ENCODE measurements at regions not wholly inside any gene's neighbourhood (a gene's known extent, or its start where the extent isn't known, plus 50 kb on each side); places are given as distances from the start of the nearest gene placed in this dataset.
A peak's percentile ranks its signal among the peaks of the same experiment; 100 is the strongest.

DNA sequence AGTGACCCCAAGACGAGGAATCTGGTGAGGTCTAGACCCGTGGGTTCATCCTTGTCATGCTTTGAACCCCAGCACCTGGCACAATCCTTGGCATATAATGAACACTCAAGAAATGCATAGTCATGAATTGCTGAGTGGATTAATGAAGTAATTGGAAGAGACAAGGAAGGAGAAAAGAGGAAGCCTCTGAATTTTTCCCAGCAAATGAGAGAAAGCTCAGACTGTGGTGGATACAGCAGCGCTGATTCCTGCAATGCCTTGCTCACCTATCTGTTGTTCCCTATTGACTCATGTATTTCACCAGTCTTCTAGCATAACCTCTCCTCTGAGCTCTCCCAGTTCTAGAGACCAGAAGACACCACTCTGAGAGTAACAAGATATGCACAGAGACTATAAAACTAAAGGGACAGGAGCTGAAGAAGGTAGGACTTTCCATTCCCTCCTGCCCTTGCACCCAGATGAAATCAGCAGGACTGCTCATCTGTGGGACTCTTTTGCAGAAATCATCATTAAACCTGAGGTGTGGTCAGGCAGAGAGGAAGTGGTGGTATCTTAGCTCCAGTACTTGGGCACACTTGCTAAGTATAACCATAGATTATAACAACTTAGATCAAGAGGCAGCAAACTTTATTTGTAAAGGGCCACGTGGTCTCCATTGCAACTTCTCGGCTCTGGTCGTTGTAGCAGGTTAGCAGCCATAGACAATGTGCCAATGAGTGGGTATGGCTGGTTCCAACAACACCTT, 102.8 kb downstream of the MAF start:
- no peak for DNase-seq (ENCODE audit: low spot score)

DNA sequence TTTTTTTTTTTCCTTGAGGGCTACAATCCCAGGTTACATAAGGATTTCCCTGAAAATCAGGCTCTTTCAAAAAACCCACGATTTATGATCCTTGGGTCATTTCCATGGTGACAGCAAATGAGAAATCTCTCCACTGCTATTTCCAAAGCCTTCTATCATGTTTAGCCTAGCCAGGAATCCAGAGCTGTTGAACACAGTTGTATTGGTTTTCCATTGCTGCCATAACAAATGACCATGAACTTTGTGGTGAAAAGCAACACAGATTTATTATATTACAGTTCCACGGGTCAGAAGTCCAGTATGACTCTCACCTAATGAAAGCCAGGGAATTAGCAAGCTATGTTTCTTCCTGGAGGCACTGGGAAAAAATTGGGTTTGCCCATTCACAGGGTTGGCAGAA, 106.6 kb downstream of the MAF start:
- no peak for DNase-seq (ENCODE audit: low spot score)

DNA sequence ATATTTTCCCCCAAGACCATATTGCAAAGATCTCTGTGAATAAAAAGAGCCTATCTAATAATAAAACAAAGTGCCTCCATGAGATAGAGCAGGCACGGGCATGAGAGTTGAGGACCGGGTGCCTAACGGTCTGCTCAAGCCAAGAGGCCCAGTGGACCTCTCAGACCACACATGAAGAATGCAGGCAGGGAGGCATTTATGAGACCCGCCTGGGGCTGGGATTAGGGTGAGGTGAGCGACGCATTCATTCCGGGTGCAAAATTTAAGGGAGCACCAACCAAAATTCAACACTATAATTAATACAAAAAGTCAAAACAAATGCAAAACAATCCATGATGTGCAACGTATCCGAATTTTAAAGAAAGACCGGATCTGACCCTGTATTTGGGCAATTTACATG, 108.5 kb downstream of the MAF start:
- no peak for DNase-seq (ENCODE audit: low spot score)

DNA sequence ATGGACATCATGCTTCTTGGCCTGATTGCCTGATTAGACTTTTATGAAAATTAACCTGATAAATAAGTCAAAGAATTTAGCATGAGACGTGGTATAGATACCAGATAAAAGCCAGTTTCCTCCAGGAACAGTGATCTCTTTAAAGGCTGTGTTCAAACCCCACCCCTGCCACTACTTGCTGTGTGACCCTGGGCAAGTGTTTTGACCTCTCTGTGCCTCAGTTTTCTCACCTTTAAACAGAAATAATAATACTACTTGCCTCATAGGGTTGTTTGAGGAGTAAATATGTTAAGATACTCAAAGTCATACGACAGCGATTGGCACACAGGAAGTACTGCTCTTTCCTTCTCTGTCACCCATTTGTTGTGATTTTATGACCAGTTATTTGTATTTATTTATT, 115.5 kb downstream of the MAF start:
- no peak for DNase-seq (ENCODE audit: low spot score)

DNA sequence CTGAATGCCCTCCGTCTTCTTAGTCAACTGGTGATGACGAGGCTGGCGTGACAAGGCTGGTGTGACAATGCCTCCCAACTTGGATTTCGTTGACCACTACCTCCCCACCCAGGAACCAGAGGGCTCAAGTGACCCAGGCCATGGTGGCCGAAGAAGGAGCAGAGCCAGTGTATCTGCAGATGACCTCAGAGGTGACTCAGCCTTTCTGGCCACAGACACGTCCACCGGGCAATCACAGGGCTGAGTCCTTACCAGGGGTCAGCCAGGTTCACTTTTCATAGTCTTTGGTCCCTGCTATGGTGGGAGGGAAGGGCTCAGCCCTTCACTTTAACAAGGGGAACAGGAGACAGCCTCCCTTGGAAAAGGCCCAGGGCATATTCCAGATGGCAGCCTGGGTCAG, 116.3 kb downstream of the MAF start:
- DNase-seq (ENCODE audit: low spot score): no peak

DNA sequence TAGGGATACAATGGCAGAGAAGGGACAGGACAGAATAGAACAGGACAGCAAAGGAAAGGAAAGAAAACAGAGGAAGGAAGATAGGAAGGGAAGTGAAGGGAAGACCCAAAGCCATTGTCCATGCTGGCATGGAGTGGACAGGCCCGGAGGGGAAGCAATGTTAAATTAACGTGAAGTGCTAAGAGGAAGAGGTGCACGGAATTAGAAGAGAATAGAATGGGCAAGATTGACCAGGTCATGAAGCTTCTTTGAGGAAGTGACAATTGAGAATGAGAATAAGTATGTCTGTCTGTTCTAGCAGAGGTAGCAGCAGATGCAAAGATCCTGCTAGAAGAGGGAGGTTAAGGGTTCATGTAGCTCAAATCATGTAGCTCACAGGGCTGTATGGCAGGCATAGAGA, 117.2 kb downstream of the MAF start:
- no peak for DNase-seq (ENCODE audit: low spot score)

DNA sequence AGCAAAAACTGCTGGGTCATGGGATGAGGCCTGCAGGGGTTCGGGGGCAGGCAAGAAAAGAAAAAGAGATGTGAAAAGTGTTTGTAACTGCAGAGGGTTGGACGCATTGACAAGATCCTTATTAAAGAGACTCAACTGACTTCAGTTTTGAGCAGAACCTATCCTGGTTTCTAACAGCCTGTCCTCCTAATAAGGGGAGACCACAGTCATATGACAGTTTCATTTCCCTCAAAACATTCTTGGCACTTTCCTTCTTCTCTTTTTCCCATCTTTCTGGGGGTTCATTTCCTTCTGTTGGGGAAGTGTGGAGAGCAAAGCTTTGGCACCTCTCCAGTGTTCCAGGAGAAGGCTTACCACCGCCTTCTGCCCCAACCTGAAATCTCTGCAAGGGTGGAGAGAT, 118.5 kb downstream of the MAF start:
- no peak for DNase-seq (ENCODE audit: low spot score)

DNA sequence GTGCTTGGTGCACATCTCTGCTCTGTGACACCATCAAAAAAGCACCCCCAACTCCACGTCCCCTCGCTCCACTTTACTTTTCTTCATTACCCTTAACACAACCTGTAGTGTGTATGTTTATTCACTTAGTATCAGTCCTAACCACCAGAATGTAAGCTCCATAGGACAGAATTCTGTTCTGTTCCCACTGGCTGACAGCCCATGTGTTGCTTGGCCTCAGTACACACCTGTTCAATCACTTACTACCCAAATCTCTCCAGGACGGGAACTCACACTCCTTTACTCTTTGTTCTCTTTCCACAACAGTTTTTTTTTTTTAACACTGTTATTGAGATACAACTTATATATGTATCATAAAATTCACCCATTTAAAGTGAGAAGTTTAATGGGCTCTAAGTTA, 119.6 kb downstream of the MAF start:
- DNase-seq (ENCODE audit: low spot score): no peak

DNA sequence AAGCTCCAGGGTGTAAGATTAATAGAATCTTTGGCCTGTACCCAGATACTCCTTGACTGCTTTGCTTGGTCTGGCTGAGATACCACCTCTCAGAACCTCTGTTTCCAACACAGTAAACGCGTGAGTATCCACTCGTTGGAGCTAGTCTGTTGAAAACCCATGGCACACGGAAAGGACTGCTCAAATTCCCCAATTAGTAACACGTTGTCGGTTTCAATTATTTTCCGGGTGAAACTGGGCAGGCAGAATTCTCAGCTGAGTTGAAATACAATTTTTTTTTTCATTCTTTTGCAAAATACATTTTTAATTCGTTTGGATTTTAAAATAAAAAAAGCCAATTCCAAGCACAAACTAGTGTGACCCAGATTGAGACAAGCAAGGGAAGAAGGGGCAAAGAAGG, 120.5 kb downstream of the MAF start:
- peak; percentile 14 for DNase-seq (ENCODE audit: low spot score)

DNA sequence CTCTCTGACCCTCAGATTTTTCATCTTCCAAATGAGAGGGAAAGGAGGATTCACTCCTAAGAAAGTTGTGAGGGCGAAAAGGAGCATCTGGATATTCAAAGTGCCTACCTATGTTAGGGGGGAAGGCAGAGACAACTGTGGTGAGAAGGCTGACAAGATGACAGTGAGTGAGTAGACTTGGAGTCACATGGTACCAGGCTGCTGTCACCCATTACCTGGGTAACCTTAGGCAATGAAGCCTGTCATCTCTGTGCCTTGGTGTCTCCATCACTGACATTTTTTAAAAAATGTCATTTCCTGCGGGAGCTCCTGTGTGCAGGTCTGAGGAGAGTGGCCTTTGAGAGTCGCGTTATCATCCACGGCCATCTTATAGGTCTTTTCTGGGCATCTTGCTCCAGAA, 124.0 kb downstream of the MAF start:
- DNase-seq (ENCODE audit: low spot score): no peak

DNA sequence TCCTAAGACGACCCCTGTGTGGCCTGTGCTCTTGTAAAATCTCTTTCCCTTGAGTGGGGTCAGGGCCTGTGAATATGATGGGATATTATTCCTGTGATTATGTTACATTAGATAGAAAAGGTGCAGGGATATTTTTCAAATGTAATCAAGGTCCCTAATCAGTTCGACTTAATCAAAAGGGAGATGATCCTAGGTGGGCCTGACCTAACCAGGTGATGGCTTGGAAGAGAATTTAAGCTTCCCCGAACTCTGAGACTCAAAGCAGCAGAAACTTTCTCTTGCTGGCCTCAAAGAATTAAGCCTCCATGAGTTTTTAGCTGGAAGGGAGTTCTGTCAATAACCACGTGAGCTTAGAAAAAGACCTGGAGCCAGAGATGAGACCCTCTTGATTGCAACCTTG, 124.7 kb downstream of the MAF start:
- DNase-seq (ENCODE audit: low spot score): no peak

DNA sequence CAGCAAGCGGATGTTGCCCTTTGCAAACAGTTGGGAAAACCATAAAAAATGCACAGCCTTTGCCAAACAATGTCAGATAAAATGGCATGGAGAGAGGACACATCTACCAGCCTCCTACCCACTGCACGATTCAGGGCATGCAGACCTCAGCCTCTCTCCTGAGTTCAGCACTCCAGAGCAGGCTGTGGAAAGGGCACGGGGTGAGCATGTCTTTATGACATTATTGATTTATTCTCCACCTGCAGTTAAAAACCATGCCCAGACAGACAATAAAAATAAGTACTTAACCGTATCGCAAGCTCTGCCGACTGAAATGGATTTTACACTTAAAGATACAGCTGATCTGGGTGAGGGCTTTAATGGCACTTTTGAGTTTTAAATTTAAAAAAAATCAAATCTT, 127.1 kb downstream of the MAF start:
- no peak for DNase-seq (ENCODE audit: low spot score)

DNA sequence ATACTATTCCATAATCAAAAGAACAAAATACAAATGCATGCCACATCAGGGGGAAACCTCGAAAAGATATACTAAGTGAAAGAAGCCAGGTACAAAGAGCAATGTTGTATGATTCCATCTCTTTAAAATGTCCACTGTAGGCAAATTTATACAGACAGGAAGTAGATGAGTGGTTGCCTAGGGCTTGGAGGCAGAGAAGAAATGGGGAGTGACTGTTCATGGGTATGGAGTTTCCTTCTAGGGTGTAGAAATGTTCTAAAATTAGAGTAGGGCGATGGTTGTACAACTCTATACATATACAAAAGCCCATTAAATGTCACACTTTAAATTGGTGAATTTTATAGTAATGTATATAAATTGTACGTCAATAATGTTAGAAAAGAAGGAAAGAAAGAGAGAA, 128.1 kb downstream of the MAF start:
- DNase-seq (ENCODE audit: low spot score): no peak

DNA sequence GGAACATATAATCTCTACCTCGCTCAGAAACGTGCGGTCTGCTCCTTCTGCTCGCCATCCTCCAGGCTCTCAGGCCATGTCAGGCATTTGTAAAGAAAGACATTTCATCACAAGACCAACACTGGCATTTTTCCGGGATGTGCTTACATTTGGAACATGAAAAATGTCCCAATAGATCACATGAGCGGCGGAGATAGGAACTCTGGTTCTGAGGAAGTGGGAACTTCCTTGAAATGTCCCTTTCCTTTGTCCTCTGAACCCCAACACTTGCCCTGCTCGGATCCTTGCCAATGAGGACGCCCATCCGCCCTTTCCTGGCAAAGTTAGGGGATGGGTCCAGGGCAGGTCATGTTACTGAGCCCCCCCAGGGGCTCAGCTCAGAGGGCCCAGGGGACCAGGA, 130.5 kb downstream of the MAF start:
- no peak for DNase-seq (ENCODE audit: low spot score)

DNA sequence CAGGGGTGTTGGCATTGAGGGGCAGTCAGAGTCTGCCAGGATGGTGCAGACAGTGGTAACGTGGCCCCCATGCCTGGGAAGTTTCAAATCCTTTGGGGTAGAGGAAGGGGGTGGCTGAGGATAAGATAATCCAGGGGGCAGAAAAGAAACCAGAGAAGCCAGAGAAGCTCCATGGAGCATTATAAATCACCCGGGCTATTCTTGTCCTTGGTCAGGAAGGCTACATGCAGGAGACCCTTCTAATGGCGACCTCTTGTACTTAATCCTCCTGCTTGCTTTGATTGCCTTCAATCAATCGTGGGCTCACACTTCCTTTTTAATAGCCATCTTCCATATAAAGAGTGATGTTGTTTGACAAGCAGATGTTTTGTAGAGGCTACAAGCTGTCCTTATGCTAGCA, 131.9 kb downstream of the MAF start:
- no peak for DNase-seq (ENCODE audit: low spot score)

DNA sequence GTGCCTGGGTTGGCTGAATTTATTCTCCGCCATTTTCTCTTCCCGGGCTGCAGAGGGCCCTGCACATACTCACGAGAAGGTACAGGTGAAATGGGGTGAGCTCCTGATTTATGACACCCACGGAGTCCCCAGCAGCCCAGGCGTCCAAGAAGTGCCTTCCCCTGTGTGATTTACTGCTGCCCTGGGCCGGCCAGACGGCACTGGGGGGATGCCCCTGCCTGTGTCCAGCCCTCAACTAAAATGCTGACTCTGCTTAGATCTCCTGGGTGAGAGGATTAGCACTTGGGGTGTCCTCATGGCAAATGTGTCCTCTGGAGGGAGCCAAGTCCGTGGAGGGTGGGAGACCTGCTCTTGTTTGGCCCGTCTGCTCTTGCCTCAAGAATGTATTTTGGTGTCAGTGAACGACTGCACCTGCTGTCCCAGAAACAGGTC, 132.4 kb downstream of the MAF start:
- peak; percentile 11 for DNase-seq (ENCODE audit: low spot score)

DNA sequence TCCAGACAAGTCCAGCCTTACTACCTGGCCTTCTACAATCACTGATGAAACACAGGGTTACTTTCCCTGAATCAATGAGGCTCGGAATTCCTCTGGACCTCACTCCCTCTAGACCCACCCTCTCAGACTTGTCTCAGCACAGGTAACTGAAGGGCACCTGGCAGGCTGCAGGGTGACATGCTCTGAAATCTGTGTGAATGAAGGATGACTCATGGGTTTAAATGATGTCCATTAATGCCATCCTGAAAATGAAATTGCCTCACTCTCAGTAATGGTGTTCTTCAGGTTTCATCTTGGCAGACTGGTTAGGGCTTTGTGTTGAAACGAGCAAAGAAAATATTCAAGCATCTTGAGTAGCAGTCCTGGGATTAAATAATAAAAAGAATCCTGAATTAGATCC, 134.4 kb downstream of the MAF start:
- DNase-seq (ENCODE audit: low spot score): no peak

DNA sequence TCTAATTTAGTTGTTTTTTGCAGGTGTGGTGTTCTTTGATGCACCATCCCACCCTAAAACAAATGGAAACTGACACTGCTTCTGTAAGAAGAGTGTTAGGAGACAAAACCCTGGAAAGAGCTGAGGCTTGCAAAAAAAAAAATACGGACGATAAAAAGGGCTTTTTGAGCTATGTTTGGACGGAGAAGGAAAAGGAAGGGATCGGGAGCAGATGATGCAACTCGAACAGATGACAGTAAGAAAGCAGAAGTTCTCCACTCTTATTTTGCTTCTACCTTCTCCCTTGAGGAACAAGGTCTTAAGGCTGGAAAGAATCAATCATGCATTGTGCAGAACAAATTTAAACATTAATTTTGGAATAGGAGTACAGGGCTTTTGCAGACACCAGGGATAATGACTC, 136.7 kb downstream of the MAF start:
- no peak for DNase-seq (ENCODE audit: low spot score)

DNA sequence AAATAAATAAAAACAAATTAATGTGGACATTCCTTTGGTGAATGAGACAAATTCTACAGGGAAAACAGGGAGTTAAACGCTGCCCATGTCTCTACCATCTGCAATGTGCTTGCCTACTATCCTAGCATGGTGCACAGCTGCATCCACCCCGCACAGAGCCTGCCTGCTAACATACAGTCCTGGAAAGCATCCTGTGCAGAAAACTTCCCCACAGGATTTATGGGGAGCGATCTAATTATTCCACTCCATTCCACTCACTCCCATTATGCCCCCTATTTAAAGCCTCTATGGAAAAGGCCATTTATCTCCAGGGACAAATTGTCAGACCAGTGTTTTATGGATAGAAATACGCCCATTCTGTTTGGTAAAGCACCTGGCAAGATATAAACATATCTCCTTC, 144.5 kb downstream of the MAF start:
- no peak for DNase-seq (ENCODE audit: low spot score)

DNA sequence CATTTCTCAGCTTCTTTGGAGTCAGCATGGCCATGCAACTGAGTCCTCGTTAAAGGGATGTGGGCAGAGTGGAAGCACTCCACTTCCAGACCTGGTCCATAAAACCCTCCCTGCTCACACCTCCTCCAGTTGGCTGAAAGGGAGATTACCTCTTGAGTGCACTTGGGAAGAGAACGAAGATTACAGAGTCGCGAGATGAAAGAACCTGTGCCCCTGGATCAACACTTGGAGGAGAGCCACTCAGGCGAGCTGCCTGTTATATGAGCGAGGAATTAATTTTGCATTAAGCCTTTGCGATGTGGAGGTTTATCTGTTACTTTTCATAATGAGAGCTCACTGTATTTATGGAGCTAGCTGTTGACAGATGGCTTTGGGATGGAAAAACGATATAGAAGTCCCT, 147.9 kb downstream of the MAF start:
- no peak for DNase-seq (ENCODE audit: low spot score)

DNA sequence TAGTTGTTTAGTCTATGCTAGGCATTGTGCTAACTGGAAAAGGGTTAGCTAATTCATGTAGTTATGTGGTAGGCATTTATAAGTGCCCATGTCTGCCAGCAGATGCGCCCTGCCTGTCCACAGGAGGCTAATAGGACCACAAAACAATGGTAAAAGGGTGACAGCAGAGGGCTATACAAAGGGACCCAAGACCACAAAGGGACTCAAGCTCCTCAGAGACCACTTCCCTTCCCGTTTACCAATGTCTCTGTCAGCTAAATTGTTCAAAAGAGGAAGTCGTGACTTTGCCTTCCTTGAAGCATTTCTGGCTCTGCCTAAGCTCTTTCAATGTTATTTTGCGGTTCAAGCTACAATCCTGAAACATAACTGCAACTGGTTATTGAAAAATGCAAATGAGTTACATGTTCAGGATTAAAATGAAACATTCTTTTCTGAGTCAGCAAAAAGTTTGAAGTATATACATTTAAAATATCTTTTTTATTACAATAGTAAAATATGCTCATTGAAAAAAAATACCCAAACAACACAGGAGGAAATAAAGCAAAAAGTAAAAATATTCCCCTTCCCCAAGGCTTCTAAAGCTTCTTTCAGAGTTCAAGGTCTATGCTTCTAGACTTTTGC, 149.2 kb downstream of the MAF start:
- no peak for DNase-seq (ENCODE audit: low spot score)

DNA sequence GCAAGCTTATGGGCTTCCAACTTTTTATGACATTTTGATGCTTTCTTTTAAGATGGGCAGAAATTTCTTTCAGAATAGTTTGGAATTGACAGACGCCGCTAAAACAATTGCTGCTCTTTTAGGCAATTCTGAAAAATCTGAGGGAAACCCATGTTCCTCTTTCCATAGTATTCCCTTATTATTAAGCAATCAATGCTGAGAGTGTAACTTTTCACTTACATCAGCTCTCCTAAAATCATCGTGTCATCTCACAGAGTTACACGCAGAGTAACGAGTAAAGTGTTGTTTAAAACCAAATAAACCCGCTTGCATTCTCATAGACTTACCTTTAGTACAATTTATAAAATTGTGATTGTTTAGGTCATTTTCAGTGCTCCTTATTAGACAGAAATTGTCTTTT, 150.6 kb downstream of the MAF start:
- no peak for DNase-seq (ENCODE audit: low spot score)

DNA sequence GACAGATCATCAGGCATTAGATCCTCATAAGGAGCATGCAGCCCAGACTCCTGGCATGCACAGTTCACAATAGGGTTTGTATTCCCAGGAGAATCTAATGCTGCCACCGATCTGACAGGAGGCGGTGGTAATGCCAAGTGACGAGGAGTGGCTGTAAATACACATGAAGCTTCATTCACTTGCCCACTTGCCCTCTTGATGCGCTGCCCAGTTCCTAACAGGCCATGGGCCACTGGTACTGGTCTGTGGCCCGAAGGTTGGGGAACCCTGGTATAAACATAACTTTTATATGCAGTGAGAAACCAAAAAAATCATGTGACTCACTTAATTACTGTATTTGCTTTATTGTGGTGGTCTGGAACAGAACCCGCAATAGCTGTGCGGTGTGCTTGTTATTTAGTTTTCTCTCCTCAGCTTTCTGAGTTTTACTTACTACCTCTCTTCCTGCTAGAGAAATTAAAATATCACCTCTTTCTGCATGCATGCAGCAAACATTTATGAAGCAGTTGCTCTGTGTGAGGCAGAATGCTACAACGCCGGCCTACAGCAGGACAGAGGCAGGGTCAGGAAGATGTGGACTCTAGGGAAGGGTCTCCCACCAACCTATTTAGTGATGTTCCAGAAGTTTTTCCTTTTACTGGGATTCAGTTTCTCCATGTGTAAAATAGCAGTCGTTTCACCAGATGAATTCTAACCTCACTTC, 151.3 kb downstream of the MAF start:
- no peak for DNase-seq (ENCODE audit: low spot score)

DNA sequence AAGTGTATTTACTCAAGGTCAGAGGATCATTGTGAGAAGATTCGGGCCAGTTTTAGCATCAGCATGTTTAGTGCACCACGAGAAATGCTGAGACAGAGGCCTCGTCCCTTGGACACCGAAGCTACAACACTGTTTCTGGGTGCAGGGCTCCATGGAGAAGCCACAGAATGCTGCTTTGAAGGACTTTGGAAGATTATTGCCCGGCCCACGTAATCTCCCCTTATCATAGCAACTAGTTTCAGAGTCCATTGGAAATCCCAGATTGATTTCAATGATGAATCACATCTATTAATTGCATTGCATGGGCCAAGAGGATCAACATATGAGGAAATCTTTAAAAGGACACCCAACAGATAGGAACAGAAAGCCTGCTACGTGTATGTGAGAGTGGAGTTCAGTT, 156.0 kb downstream of the MAF start:
- no peak for DNase-seq (ENCODE audit: low spot score)

Data from cerebellar cortex (tissue), 1 donor.